SK-N-SH (cell line): ENCODE measurements at regions not wholly inside any gene's neighbourhood (a gene's known extent, or its start where the extent isn't known, plus 50 kb on each side); places are given as distances from the start of the nearest gene placed in this dataset.

Experiments used
- EZH2phosphoT487 ChIP-seq: fragments of 200-600 bp; sonication (generic); IDR thresholded peaks from 2 replicates; pipeline ENCODE4 v1.6.1; 2017; ENCODE audit warnings: low read depth, mixed run types, mild to moderate bottlenecking, antibody characterized with exemption, moderate library complexity, borderline replicate concordance
- RXRA ChIP-seq: IDR thresholded peaks from 2 replicates; pipeline ENCODE4 v1.4.0; 2012; ENCODE audit warnings: low read depth, mild to moderate bottlenecking, borderline replicate concordance
- TEAD4 ChIP-seq: IDR thresholded peaks from 2 replicates; pipeline ENCODE4 v1.4.0; 2012; ENCODE audit warnings: mild to moderate bottlenecking, borderline replicate concordance; ENCODE audit not compliant: insufficient read depth

DNA sequence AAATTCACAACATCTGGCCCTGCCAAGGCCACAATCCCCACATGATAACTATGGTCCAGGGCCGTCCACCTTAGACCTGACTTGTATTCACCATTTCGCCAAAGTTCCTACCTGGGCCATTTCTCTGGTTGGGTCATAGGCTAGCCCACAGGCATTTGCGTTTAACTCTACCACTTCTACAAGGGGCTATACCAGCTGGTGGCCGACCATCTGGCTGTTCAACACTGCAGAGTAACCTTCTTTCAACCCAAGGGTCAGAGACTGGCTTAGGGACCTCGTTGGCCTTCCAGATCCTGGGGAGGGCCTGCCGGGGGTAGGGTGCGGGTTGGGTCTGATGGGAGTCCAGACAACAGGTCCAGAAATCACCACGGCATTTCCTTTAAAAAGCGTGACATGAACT, 242.3 kb upstream of the C16orf82 start:
- no peak for TF ChIP-seq TEAD4
- no peak for TF ChIP-seq EZH2phosphoT487
- TF ChIP-seq RXRA, result no peak
